ENCODE measurements at regions not wholly inside any gene's neighbourhood (a gene's known extent, or its start where the extent isn't known, plus 50 kb on each side); places are given as distances from the start of the nearest gene placed in this dataset.
A peak's percentile ranks its signal among the peaks of the same experiment; 100 is the strongest.

- H3K4me1 ChIP-seq, result no peaks in the 10 kb centered on the region
- WGBS, 5 donors, result 68 to 90% (median 77%) methylated on average over 4 to 5 of the region's 5 CpGs
- intact Hi-C loops (cut with DNase I; ENCODE audit: low total_unique reads), result no loop called here
Measured at GRCh38 chr20:60420676-60421229, 462.5 kb downstream of the CDH26 start.

GRCh38 chr20:60422848-60423247 lies 464.6 kb downstream of the CDH26 start:
- no peaks in the 10 kb centered on the region for H3K27me3 ChIP-seq
- no peak for DNase-seq
- TF ChIP-seq POLR2A (IDR thresholded peaks at IDR 0.05), result no peak
- TF ChIP-seq CTCF (IDR thresholded peaks at IDR 0.05), result no peak
- no peak for TF ChIP-seq EP300 (IDR thresholded peaks at IDR 0.05)
- TF ChIP-seq POLR2AphosphoS5 (IDR thresholded peaks at IDR 0.05), result no peak
- no peaks in the 10 kb centered on the region for H3K36me3 ChIP-seq
- intact Hi-C loops (cut with DNase I; ENCODE audit: low total_unique reads), result no loop called here
- WGBS, 5 donors, result 88 to 92% (median 90%) methylated on average over 6 to 7 of the region's 7 CpGs
- H3K27ac ChIP-seq, result no peak overlapping the region
- no peak overlapping the region for H3K4me3 ChIP-seq
- no peaks in the 10 kb centered on the region for H3K4me1 ChIP-seq
- no peaks in the 10 kb centered on the region for H3K9me3 ChIP-seq

More at GRCh38 chr20:60420676-60421229, 462.5 kb downstream of the CDH26 start:
- Histone ChIP-seq H3K4me3 (no peak overlapping the region), H3K27ac (no peak overlapping the region), H3K9me3 (no peaks in the 10 kb centered on the region), H3K27me3 (no peaks in the 10 kb centered on the region), H3K36me3 (no peaks in the 10 kb centered on the region)
- no peak for DNase-seq
- TF ChIP-seq POLR2A (IDR thresholded peaks at IDR 0.05), result no peak
- no peak for TF ChIP-seq POLR2AphosphoS5 (IDR thresholded peaks at IDR 0.05)
- TF ChIP-seq EP300 (IDR thresholded peaks at IDR 0.05), result no peak
- no peak for TF ChIP-seq CTCF (IDR thresholded peaks at IDR 0.05)

GRCh38 chr20:60424267-60424902 lies 466.2 kb downstream of the CDH26 start:
- H3K36me3 ChIP-seq, result no peaks in the 10 kb centered on the region
- H3K4me1 ChIP-seq, result no peaks in the 10 kb centered on the region
- TF ChIP-seq CTCF (IDR thresholded peaks at IDR 0.05) (no peak), POLR2A (IDR thresholded peaks at IDR 0.05) (no peak), EP300 (IDR thresholded peaks at IDR 0.05) (no peak), POLR2AphosphoS5 (IDR thresholded peaks at IDR 0.05) (no peak)
- H3K4me3 ChIP-seq, result no peak overlapping the region
- DNase-seq, result peak in 1 of 2 donors; percentile 5
- H3K27ac ChIP-seq, result no peak overlapping the region
- no peaks in the 10 kb centered on the region for H3K9me3 ChIP-seq
- no peaks in the 10 kb centered on the region for H3K27me3 ChIP-seq
- intact Hi-C loops (cut with DNase I; ENCODE audit: low total_unique reads), result no loop called here
- 46 to 60% (median 56%) methylated on average over 4 of the region's 4 CpGs for WGBS, 5 donors

GRCh38 chr20:60427516-60427915 lies 469.3 kb downstream of the CDH26 start:
- H3K4me3 ChIP-seq, result no peak overlapping the region
- H3K9me3 ChIP-seq, result no peaks in the 10 kb centered on the region
- no peak for TF ChIP-seq CTCF (IDR thresholded peaks at IDR 0.05)
- no peak for TF ChIP-seq EP300 (IDR thresholded peaks at IDR 0.05)
- no peak for TF ChIP-seq POLR2A (IDR thresholded peaks at IDR 0.05)
- no peak for TF ChIP-seq POLR2AphosphoS5 (IDR thresholded peaks at IDR 0.05)
- no peaks in the 10 kb centered on the region for H3K4me1 ChIP-seq
- no peak for DNase-seq
- 90 to 95% (median 92%) methylated on average over 6 of the region's 6 CpGs for WGBS, 5 donors
- no peaks in the 10 kb centered on the region for H3K36me3 ChIP-seq
- no peak overlapping the region for H3K27ac ChIP-seq
- no peaks in the 10 kb centered on the region for H3K27me3 ChIP-seq
- intact Hi-C loops (cut with DNase I; ENCODE audit: low total_unique reads), result no loop called here

Data from stomach (tissue), 8 donors.